GM08714 (cell line): ENCODE measurements at regions not wholly inside any gene's neighbourhood (a gene's known extent, or its start where the extent isn't known, plus 50 kb on each side); places are given as distances from the start of the nearest gene placed in this dataset.

Source experiments
- H3K4me3 ChIP-seq: fragments of 200-500 bp; sonication (Bioruptor generic); 2 replicates; pipeline ENCODE4 v1.5.1; 2014; ENCODE audit warnings: mild to moderate bottlenecking, low read length, inconsistent platforms
- ZNF274 ChIP-seq: IDR thresholded peaks from 2 replicates; pipeline ENCODE4 v1.6.1; 2012; ENCODE audit warnings: mild to moderate bottlenecking, low read depth, low read length

GRCh38 chr4:181745933-181746625, 497.1 kb upstream of the TENM3 start:
- TF ChIP-seq ZNF274 = no peak

GRCh38 chr4:181748581-181748980, 494.6 kb upstream of the TENM3 start:
- no peak for TF ChIP-seq ZNF274

More at GRCh38 chr4:181745933-181746625, 497.1 kb upstream of the TENM3 start:
- no peak overlapping the region for H3K4me3 ChIP-seq

GRCh38 chr4:181752516-181752915, 490.7 kb upstream of the TENM3 start:
- no peak for TF ChIP-seq ZNF274
- H3K4me3 ChIP-seq = no peak overlapping the region

More at GRCh38 chr4:181748581-181748980, 494.6 kb upstream of the TENM3 start:
- H3K4me3 ChIP-seq = no peak overlapping the region

GRCh38 chr4:181753207-181753606, 490.0 kb upstream of the TENM3 start:
- TF ChIP-seq ZNF274 = no peak
- H3K4me3 ChIP-seq = no peak overlapping the region

GRCh38 chr4:181755846-181756245, 487.4 kb upstream of the TENM3 start:
- no peak overlapping the region for H3K4me3 ChIP-seq
- TF ChIP-seq ZNF274 = no peak

GRCh38 chr4:181756451-181757095, 486.6 kb upstream of the TENM3 start:
- no peak for TF ChIP-seq ZNF274
- H3K4me3 ChIP-seq = no peak overlapping the region

GRCh38 chr4:181757098-181757497, 486.1 kb upstream of the TENM3 start:
- no peak for TF ChIP-seq ZNF274
- H3K4me3 ChIP-seq = no peak overlapping the region

GRCh38 chr4:181757910-181758660, 485.1 kb upstream of the TENM3 start:
- H3K4me3 ChIP-seq = no peak overlapping the region
- TF ChIP-seq ZNF274 = no peak

GRCh38 chr4:181760560-181760959, 482.6 kb upstream of the TENM3 start:
- no peak for TF ChIP-seq ZNF274
- no peak overlapping the region for H3K4me3 ChIP-seq

GRCh38 chr4:181761156-181761555, 482.0 kb upstream of the TENM3 start:
- TF ChIP-seq ZNF274 = no peak
- H3K4me3 ChIP-seq = no peak overlapping the region

- H3K4me3 ChIP-seq = no peak overlapping the region
- TF ChIP-seq ZNF274 = no peak
Observed at GRCh38 chr4:181766061-181766548, 477.1 kb upstream of the TENM3 start.

- H3K4me3 ChIP-seq = no peak overlapping the region
- TF ChIP-seq ZNF274 = no peak
Observed at GRCh38 chr4:181770971-181771370, 472.2 kb upstream of the TENM3 start.

GRCh38 chr4:181775298-181775697, 467.9 kb upstream of the TENM3 start:
- no peak for TF ChIP-seq ZNF274
- no peak overlapping the region for H3K4me3 ChIP-seq

- no peak overlapping the region for H3K4me3 ChIP-seq
- TF ChIP-seq ZNF274 = no peak
Observed at GRCh38 chr4:181776264-181777054, 466.7 kb upstream of the TENM3 start.
